Tibial nerve (tissue), 3 donors: ENCODE measurements at regions not wholly inside any gene's neighbourhood (a gene's known extent, or its start where the extent isn't known, plus 50 kb on each side); places are given as distances from the start of the nearest gene placed in this dataset.

ENCODE experiments used
- CTCF ChIP-seq, 5 experiments: fragments of 200-600 bp in 3 of 5; fragments of 450-650 bp in 2 of 5; sonication (generic) in 3 of 5; IDR thresholded peaks; one replicate each; pipeline ENCODE4 v1.5.1; 2016 to 2019; ENCODE audit warnings: antibody characterized with exemption in 5 of 5, mild to moderate bottlenecking in 3 of 5, moderate library complexity in 2 of 5
- POLR2A ChIP-seq, 2 donors: fragments of 450-650 bp; IDR thresholded peaks; one replicate each; pipeline ENCODE4 v1.6.1; 2017; ENCODE audit warnings: antibody characterized with exemption in 2 of 2, mild to moderate bottlenecking in 2 of 2, moderate library complexity in 2 of 2

GRCh38 chr4:17189401-17189720, 290.9 kb upstream of the LDB2 start:
- TF ChIP-seq CTCF (IDR thresholded peaks at IDR 0.05) (no peak), POLR2A (IDR thresholded peaks at IDR 0.05) (no peak)
